HL-60 (cell line): ENCODE measurements at regions not wholly inside any gene's neighbourhood (a gene's known extent, or its start where the extent isn't known, plus 50 kb on each side); places are given as distances from the start of the nearest gene placed in this dataset.

ENCODE experiments used
- DNase-seq, 2 experiments: peaks; one replicate each; pipeline ENCODE4 v3.0.0-alpha.2; 2010 to 2020; ENCODE audit warnings: low read depth in 1 of 2, low spot score in 1 of 2
- H3K27ac ChIP-seq: fragments of 250-450 bp; sonication (Bioruptor Pico); replicated peaks from 2 replicates; pipeline ENCODE4 v1.5.1; 2020; ENCODE audit warnings: mild to moderate bottlenecking, moderate library complexity
- H3K27me3 ChIP-seq: fragments of 250-450 bp; sonication (Bioruptor Pico); 2 replicates; pipeline ENCODE4 v1.5.1; 2021; ENCODE audit warnings: mild to moderate bottlenecking, moderate library complexity; ENCODE audit not compliant: insufficient read depth, poor library complexity, severe bottlenecking
- H3K4me3 ChIP-seq: replicated peaks from 2 replicates; pipeline ENCODE4 v1.5.1; 2011; ENCODE audit warnings: mild to moderate bottlenecking, control low read depth, low read length; ENCODE audit not compliant: insufficient read depth
- GABPA ChIP-seq: IDR thresholded peaks from 2 replicates; pipeline ENCODE4 v1.6.1; 2012; ENCODE audit warnings: low read depth
- POLR2AphosphoS5 ChIP-seq: IDR thresholded peaks from 2 replicates; pipeline ENCODE4 v1.6.1; 2012; ENCODE audit warnings: low read depth
- SPI1 ChIP-seq: IDR thresholded peaks from 2 replicates; pipeline ENCODE4 v1.6.1; 2012; ENCODE audit warnings: low read depth, mild to moderate bottlenecking, borderline replicate concordance
- TF ChIP-seq, protein P1 (sequence below): IDR thresholded peaks from 2 replicates; pipeline ENCODE4 v1.6.1; 2012; ENCODE audit warnings: low read depth; ENCODE audit not compliant: insufficient replicate concordance
- TF ChIP-seq, protein P2 (sequence below): IDR thresholded peaks from one replicate; pipeline ENCODE4 v1.5.1; 2011; ENCODE audit warnings: low read length, control low read depth, inconsistent platforms; ENCODE audit not compliant: insufficient read depth

DNA sequence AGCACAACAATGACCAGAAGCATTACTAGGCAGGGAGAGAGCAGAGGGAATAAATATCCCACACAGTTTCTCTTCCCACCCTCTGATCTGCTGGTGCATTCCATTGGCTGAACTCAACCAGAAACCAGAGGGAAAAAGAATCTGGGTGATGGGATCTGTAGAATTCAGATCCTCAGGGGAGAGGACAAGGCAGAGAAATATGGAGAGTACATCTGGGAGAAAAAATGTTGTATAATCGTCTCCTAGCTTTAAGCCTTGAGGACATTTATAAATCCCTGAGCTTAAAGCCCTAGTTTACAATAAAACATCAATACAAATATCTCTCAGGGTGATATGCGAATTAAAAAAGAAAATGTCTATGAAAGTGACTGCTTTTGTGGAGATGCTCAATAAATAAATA, 368.1 kb upstream of the MAD2L1 start:
- TF ChIP-seq SPI1 (no peak), GABPA (no peak), POLR2AphosphoS5 (no peak)
- TF ChIP-seq, protein P1, sequence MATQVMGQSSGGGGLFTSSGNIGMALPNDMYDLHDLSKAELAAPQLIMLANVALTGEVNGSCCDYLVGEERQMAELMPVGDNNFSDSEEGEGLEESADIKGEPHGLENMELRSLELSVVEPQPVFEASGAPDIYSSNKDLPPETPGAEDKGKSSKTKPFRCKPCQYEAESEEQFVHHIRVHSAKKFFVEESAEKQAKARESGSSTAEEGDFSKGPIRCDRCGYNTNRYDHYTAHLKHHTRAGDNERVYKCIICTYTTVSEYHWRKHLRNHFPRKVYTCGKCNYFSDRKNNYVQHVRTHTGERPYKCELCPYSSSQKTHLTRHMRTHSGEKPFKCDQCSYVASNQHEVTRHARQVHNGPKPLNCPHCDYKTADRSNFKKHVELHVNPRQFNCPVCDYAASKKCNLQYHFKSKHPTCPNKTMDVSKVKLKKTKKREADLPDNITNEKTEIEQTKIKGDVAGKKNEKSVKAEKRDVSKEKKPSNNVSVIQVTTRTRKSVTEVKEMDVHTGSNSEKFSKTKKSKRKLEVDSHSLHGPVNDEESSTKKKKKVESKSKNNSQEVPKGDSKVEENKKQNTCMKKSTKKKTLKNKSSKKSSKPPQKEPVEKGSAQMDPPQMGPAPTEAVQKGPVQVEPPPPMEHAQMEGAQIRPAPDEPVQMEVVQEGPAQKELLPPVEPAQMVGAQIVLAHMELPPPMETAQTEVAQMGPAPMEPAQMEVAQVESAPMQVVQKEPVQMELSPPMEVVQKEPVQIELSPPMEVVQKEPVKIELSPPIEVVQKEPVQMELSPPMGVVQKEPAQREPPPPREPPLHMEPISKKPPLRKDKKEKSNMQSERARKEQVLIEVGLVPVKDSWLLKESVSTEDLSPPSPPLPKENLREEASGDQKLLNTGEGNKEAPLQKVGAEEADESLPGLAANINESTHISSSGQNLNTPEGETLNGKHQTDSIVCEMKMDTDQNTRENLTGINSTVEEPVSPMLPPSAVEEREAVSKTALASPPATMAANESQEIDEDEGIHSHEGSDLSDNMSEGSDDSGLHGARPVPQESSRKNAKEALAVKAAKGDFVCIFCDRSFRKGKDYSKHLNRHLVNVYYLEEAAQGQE = no peak
- TF ChIP-seq, protein P2, sequence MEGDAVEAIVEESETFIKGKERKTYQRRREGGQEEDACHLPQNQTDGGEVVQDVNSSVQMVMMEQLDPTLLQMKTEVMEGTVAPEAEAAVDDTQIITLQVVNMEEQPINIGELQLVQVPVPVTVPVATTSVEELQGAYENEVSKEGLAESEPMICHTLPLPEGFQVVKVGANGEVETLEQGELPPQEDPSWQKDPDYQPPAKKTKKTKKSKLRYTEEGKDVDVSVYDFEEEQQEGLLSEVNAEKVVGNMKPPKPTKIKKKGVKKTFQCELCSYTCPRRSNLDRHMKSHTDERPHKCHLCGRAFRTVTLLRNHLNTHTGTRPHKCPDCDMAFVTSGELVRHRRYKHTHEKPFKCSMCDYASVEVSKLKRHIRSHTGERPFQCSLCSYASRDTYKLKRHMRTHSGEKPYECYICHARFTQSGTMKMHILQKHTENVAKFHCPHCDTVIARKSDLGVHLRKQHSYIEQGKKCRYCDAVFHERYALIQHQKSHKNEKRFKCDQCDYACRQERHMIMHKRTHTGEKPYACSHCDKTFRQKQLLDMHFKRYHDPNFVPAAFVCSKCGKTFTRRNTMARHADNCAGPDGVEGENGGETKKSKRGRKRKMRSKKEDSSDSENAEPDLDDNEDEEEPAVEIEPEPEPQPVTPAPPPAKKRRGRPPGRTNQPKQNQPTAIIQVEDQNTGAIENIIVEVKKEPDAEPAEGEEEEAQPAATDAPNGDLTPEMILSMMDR = no peak
- H3K4me3 ChIP-seq = no peak overlapping the region
- no peaks in the 10 kb centered on the region for H3K27me3 ChIP-seq

DNA sequence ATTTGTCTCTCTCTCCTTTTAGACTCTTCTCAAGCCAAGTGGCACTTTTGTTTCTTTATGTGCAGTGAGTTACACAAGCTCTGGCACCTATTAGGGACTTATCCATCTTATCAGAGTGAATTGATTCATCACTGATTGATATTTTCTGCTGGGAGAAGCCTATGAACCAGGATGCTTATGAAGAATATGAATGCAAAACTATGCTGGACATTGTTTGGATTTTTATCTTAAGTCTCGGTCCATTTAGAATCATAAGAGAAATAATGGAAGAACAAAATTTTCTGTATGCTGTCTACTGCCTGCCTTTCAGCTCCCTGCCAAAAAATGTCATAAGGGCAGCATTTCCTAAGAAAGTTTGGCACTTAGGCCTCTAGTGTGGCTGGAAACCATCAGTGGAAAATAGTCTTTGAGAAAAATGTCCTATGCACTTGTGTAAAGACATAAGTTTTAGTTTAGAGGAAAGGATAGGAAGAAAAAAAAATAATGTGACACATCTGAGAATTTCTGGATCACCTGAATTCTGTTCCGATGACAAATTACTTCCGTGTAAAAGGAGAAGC, 365.7 kb upstream of the MAD2L1 start:
- Histone ChIP-seq H3K27me3 (no peaks in the 10 kb centered on the region), H3K27ac (no peak overlapping the region), H3K4me3 (no peak overlapping the region)
- TF ChIP-seq GABPA = no peak
- TF ChIP-seq POLR2AphosphoS5 = no peak
- TF ChIP-seq SPI1 = no peak
- TF ChIP-seq, protein P2 = no peak
- TF ChIP-seq, protein P1 = no peak
- DNase-seq = no peak

More for the DNA sequence above, 368.1 kb upstream of the MAD2L1 start:
- no peak overlapping the region for H3K27ac ChIP-seq
- no peak for DNase-seq

DNA sequence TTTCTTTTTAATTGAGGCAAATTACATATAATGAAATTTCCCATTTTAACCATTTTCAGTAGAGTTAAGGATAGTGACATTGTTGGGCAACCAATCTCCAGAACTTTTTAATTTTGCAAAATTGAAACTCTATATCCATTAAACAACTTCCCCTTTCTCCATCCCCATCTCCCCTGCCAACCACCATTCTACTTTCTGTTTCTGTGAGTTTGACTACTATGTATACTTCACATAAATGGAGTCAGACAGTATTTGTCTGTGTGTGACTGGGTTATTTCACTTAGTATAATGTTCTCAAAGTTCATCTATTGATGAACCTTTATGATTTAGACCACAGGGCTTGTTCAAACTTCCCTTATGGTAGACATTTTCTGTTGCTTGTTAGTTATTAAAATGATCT, 364.5 kb upstream of the MAD2L1 start:
- TF ChIP-seq SPI1 (no peak), POLR2AphosphoS5 (no peak), GABPA (no peak)
- TF ChIP-seq, protein P2 = no peak
- TF ChIP-seq, protein P1 = no peak
- H3K27me3 ChIP-seq = no peaks in the 10 kb centered on the region
- no peak overlapping the region for H3K4me3 ChIP-seq
- no peak for DNase-seq
- no peak overlapping the region for H3K27ac ChIP-seq
